Upper lobe of right lung (tissue), 1 donor: ENCODE measurements at regions not wholly inside any gene's neighbourhood (a gene's known extent, or its start where the extent isn't known, plus 50 kb on each side); places are given as distances from the start of the nearest gene placed in this dataset.

Experiments
- ATAC-seq: fragments of 200-7000 bp; cut with Tn5 transposase; one replicate; pipeline ENCODE4 v1.9.1; 2020; ENCODE audit warnings: mild to moderate bottlenecking, moderate library complexity
- DNase-seq: peaks from one replicate; pipeline ENCODE4 v3.0.0-alpha.2; 2020
- H3K27ac ChIP-seq: fragments of 200-600 bp; one replicate; pipeline ENCODE4 v1.8.0; 2022
- H3K27me3 ChIP-seq: fragments of 200-600 bp; one replicate; pipeline ENCODE4 v1.8.0; 2022; ENCODE audit warnings: mild to moderate bottlenecking
- H3K36me3 ChIP-seq: fragments of 200-600 bp; one replicate; pipeline ENCODE4 v1.8.0; 2022
- H3K4me1 ChIP-seq: fragments of 200-600 bp; one replicate; pipeline ENCODE4 v1.8.0; 2022
- H3K4me3 ChIP-seq: fragments of 200-600 bp; one replicate; pipeline ENCODE4 v1.8.0; 2022; ENCODE audit warnings: mild to moderate bottlenecking
- H3K9me3 ChIP-seq: fragments of 200-600 bp; one replicate; pipeline ENCODE4 v1.8.0; 2022
- intact Hi-C: fragments of 100-400 bp; cut with DNase I; formaldehyde crosslinking; loops from one replicate; pipeline ENCODE4 v1.11.0; 2022
- TF ChIP-seq, protein P1 (sequence below): fragments of 200-600 bp; IDR thresholded peaks from one replicate; pipeline ENCODE4 v1.8.0; 2022; ENCODE audit warnings: antibody characterized with exemption
- donor health status: DM: no; HTN: yes; CAD: no; lungs with severe emphysema.

DNA sequence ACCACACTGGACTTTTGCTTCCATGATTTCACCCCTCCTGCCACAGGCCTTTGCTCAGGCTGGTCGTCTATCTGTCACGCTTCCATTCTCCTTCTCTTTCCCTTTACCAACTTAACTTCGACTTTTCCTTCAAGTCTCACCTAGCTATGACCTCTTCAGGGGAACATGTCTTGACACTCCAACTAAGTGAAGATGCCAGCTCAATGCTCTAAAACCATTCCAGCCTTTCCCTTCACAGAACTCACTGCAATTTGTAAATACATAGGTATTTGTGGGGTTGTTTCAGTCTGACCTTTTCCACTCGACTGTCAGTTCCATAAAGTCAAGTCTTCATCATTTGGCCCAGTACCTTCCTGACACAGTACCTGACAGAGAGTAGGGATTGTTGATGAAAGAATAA lies 358.6 kb upstream of the CAMK1G start:
- DNase-seq (no peak), ATAC-seq (no peak)
- Histone ChIP-seq H3K27ac (no peak overlapping the region), H3K4me1 (no peaks in the 10 kb centered on the region), H3K9me3 (no peaks in the 10 kb centered on the region), H3K27me3 (no peaks in the 10 kb centered on the region), H3K4me3 (no peak overlapping the region), H3K36me3 (no peaks in the 10 kb centered on the region)
- intact Hi-C loops: no loop called here
- TF ChIP-seq, protein P1, sequence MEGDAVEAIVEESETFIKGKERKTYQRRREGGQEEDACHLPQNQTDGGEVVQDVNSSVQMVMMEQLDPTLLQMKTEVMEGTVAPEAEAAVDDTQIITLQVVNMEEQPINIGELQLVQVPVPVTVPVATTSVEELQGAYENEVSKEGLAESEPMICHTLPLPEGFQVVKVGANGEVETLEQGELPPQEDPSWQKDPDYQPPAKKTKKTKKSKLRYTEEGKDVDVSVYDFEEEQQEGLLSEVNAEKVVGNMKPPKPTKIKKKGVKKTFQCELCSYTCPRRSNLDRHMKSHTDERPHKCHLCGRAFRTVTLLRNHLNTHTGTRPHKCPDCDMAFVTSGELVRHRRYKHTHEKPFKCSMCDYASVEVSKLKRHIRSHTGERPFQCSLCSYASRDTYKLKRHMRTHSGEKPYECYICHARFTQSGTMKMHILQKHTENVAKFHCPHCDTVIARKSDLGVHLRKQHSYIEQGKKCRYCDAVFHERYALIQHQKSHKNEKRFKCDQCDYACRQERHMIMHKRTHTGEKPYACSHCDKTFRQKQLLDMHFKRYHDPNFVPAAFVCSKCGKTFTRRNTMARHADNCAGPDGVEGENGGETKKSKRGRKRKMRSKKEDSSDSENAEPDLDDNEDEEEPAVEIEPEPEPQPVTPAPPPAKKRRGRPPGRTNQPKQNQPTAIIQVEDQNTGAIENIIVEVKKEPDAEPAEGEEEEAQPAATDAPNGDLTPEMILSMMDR: no peak

GRCh38 chr1:209227171-209227570 lies 356.3 kb upstream of the CAMK1G start:
- intact Hi-C loops: no loop called here
- Histone ChIP-seq H3K36me3 (no peaks in the 10 kb centered on the region), H3K27me3 (peaks cover 21% of the 10 kb centered on the region), H3K27ac (no peak overlapping the region), H3K4me1 (no peaks in the 10 kb centered on the region), H3K4me3 (no peak overlapping the region), H3K9me3 (no peaks in the 10 kb centered on the region)
- DNase-seq: no peak
- TF ChIP-seq, protein P1: no peak
- ATAC-seq: no peak

DNA sequence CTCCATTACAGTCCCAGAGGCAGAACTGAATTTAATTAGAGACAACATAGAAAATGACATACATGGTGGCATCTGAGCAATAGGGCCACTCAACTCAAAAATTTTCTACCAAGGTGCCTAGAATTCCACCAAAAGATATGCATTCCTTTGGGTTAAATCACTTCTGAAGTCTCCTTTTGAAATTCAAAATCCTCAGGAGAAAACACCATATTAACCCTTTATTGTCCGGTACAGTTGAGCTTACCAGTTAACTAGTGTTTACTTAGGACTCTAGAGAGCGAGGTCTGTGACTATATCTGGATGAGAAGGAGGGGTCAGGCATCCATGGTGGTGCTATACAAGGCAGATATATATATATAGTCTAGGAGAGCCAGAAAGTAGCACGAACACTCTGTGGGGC lies 355.6 kb upstream of the CAMK1G start:
- TF ChIP-seq, protein P1: no peak
- intact Hi-C loops: no loop called here

DNA sequence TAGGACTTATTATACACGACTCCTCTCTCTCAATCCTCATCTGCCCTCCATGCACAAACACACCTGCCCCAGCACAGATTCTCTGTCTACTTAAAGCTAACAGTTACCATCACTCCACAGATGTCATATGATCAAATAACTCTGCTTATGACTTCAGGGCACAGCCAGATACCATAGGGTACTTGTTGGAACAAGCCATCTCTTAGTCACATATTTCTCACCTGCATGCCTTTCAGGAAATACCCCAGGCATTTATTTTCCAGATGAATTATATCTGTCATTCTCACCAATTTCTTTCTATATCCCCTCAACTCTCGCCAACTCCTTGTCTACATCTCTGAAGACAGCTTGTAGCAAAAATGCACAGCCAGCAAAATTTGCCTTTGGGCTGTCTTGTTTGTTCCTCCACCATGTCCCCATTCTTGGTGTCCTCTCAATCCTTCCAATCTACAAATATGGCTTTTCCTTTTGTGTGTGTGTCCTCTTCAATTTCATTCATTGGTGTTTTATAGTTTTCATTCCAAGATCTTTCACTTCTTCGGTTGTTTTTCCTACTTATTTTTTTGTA lies 353.9 kb upstream of the CAMK1G start:
- TF ChIP-seq, protein P1: no peak
- no peaks in the 10 kb centered on the region for H3K4me1 ChIP-seq
- H3K4me3 ChIP-seq: no peak overlapping the region
- H3K9me3 ChIP-seq: no peaks in the 10 kb centered on the region
- ATAC-seq (no peak), DNase-seq (no peak)
- H3K27me3 ChIP-seq: peaks cover 21% of the 10 kb centered on the region
- no peaks in the 10 kb centered on the region for H3K36me3 ChIP-seq
- intact Hi-C loops: no loop called here
- no peak overlapping the region for H3K27ac ChIP-seq

More for the DNA sequence above, 355.6 kb upstream of the CAMK1G start:
- DNase-seq (no peak), ATAC-seq (no peak)
- Histone ChIP-seq H3K36me3 (no peaks in the 10 kb centered on the region), H3K4me1 (no peaks in the 10 kb centered on the region), H3K4me3 (no peak overlapping the region), H3K27ac (no peak overlapping the region), H3K9me3 (no peaks in the 10 kb centered on the region), H3K27me3 (peaks cover 21% of the 10 kb centered on the region)

- intact Hi-C loops: no loop called here
- TF ChIP-seq, protein P1: no peak
- no peak for ATAC-seq
- no peak overlapping the region for H3K27ac ChIP-seq
- no peak for DNase-seq
- no peak overlapping the region for H3K4me3 ChIP-seq
- no peaks in the 10 kb centered on the region for H3K36me3 ChIP-seq
- peaks cover 21% of the 10 kb centered on the region for H3K27me3 ChIP-seq
- no peaks in the 10 kb centered on the region for H3K9me3 ChIP-seq
- no peaks in the 10 kb centered on the region for H3K4me1 ChIP-seq
Measured at GRCh38 chr1:209230314-209230713, 353.2 kb upstream of the CAMK1G start.
